ENCODE measurements at regions not wholly inside any gene's neighbourhood (a gene's known extent, or its start where the extent isn't known, plus 50 kb on each side); places are given as distances from the start of the nearest gene placed in this dataset.

- no peak for TF ChIP-seq MAX (IDR thresholded peaks at IDR 0.05)
- TF ChIP-seq REST (IDR thresholded peaks at IDR 0.05) = no peak
- no peak for TF ChIP-seq CTCF (IDR thresholded peaks at IDR 0.05; ENCODE audit: low read depth, low read length, missing input control)
- TF ChIP-seq TAF1 (conservative IDR thresholded peaks at IDR 0.05) = no peak
- no peak for TF ChIP-seq ATF3 (IDR thresholded peaks at IDR 0.05)
- no peak for TF ChIP-seq ZBTB33 (IDR thresholded peaks at IDR 0.05)
- TF ChIP-seq RAD21 (IDR thresholded peaks at IDR 0.05) = no peak
- no peak for TF ChIP-seq NR2F2 (IDR thresholded peaks at IDR 0.05)
- no peak for TF ChIP-seq JUND (IDR thresholded peaks at IDR 0.05)
- no peak for TF ChIP-seq SP1 (IDR thresholded peaks at IDR 0.05)
- TF ChIP-seq HNF4A (conservative IDR thresholded peaks at IDR 0.05) = no peak
- no peak for TF ChIP-seq EGR1 (IDR thresholded peaks at IDR 0.05; ENCODE audit: low read depth in 2 of 2)
These were observed 188.3 kb upstream of the FERMT1 start for GRCh38 chr20:6311097-6311496.
